Peyer's patch (tissue), 4 donors: ENCODE measurements at regions not wholly inside any gene's neighbourhood (a gene's known extent, or its start where the extent isn't known, plus 50 kb on each side); places are given as distances from the start of the nearest gene placed in this dataset.

ENCODE experiments used
- DNase-seq, 3 donors: peaks; one replicate each; pipeline ENCODE4 v3.0.0-alpha.2; 2017 to 2019
- H3K27ac ChIP-seq, 4 donors: fragments of 200-600 bp; sonication (generic); one replicate each; pipeline ENCODE4 v1.5.1; 2016 to 2019
- H3K27me3 ChIP-seq, 2 donors: fragments of 200-600 bp; sonication (generic); one replicate each; pipeline ENCODE4 v1.5.1; 2019
- H3K36me3 ChIP-seq, 3 donors: fragments of 200-600 bp; sonication (generic); one replicate each; pipeline ENCODE4 v1.5.1; 2016 to 2019
- H3K4me1 ChIP-seq, 4 donors: fragments of 200-600 bp; sonication (generic); one replicate each; pipeline ENCODE4 v1.5.1; 2016 to 2019
- H3K4me3 ChIP-seq, 4 donors: fragments of 200-600 bp; sonication (generic); 1 replicate in 3 of 4; 2 replicates in 1 of 4; pipeline ENCODE4 v1.5.1; 2016 to 2019; ENCODE audit warnings: mild to moderate bottlenecking in 1 of 4
- H3K9me3 ChIP-seq, 4 donors: fragments of 200-600 bp; sonication (generic); one replicate each; pipeline ENCODE4 v1.5.1; 2016 to 2019; ENCODE audit warnings: mild to moderate bottlenecking in 1 of 4
- CTCF ChIP-seq, 6 experiments: fragments of 450-650 bp in 4 of 6; fragments of 200-600 bp in 2 of 6; sonication (generic) in 1 of 6; IDR thresholded peaks; one replicate each; pipeline ENCODE4 v1.5.1; 2017 to 2019; ENCODE audit warnings: antibody characterized with exemption in 6 of 6, mild to moderate bottlenecking in 3 of 6, moderate library complexity in 1 of 6
- POLR2A ChIP-seq, 2 donors: fragments of 450-650 bp; IDR thresholded peaks; one replicate each; pipeline ENCODE4 v1.5.1; 2017; ENCODE audit warnings: antibody characterized with exemption in 2 of 2, mild to moderate bottlenecking in 2 of 2, moderate library complexity in 2 of 2

DNA sequence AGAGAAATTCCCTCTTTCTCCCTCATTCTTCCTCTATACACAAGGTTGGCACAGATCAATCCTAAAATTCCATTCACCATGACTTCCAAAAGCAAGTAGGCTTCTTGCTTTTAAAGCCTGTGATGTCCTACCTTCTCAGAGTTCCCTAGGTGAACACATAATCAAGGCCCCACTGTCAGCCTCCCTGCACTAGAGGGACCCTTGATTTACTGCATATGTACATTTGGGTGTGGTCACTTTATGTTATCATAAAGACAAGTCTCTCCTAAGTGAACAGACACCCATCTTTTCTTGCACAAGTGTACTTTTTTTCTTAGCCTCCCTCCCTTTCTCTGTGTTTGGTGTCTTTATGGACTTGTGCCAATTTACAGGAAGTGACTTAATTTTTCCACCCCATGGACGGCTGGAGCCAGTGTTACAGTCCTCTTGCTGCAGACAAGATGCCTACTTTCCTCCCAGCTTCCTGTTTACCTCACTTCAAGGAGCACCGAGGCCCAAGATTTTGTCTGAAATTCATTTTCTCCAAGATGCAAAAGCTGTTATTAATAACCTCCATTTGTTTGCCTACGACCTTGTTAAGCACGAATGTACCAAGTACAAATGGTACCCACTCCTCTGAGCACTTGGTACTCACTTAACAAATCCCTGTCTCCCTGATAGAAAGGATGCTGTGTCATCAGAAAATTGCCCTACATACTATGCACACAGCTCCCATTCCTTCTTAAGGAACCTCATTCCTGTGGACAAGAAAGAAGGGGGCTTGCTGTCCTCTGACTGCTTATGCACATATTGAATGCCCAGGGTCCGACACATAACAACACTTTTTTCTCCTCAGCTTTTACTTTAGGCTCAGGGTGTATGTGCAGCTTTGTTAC lies 82.8 kb upstream of the SLC44A3 start:
- no peak for DNase-seq
- no peaks in the 10 kb centered on the region for H3K27me3 ChIP-seq
- no peaks in the 10 kb centered on the region for H3K36me3 ChIP-seq
- TF ChIP-seq POLR2A (IDR thresholded peaks at IDR 0.05), result no peak
- TF ChIP-seq CTCF (IDR thresholded peaks at IDR 0.05), result no peak
- no peaks in the 10 kb centered on the region for H3K9me3 ChIP-seq
- no peak overlapping the region for H3K4me3 ChIP-seq
- H3K4me1 ChIP-seq, result peaks cover 0 to 3% (median 0%) of the 10 kb centered on the region in 4 donors
- H3K27ac ChIP-seq, result peak overlapping the region in 1 of 4 donors; percentile 19

- TF ChIP-seq POLR2A (IDR thresholded peaks at IDR 0.05), result no peak
- TF ChIP-seq CTCF (IDR thresholded peaks at IDR 0.05), result no peak
- no peaks in the 10 kb centered on the region for H3K9me3 ChIP-seq
- H3K27ac ChIP-seq, result peak overlapping the region in 1 of 4 donors; percentile 19
- no peak overlapping the region for H3K4me3 ChIP-seq
- H3K36me3 ChIP-seq, result no peaks in the 10 kb centered on the region
- H3K4me1 ChIP-seq, result peaks cover 0 to 3% (median 0%) of the 10 kb centered on the region in 4 donors
- no peak for DNase-seq
- no peaks in the 10 kb centered on the region for H3K27me3 ChIP-seq
Observed at GRCh38 chr1:94736549-94736948, 83.6 kb upstream of the SLC44A3 start.

DNA sequence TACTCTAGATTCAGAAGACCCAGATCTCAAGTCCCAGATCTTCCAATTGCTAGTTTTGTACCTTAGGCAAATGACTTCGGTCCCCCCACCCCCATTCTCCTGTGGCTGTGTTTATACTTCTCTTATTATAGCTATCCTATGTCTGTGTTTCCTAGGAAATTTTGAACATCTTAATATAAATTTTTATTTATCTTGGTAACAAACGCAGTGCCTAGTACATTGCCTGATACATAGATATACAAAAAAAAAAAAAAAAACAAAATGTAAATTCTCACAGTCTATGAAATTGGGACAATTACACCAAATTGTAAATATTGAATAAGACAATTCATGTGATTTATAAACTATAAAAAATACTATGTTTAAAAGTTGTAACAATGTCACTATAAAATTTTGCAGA lies 84.1 kb upstream of the SLC44A3 start:
- H3K4me1 ChIP-seq, result peaks cover 0 to 3% (median 0%) of the 10 kb centered on the region in 4 donors
- H3K4me3 ChIP-seq, result no peak overlapping the region
- H3K9me3 ChIP-seq, result no peaks in the 10 kb centered on the region
- H3K27ac ChIP-seq, result no peak overlapping the region
- H3K36me3 ChIP-seq, result no peaks in the 10 kb centered on the region
- TF ChIP-seq POLR2A (IDR thresholded peaks at IDR 0.05) (no peak), CTCF (IDR thresholded peaks at IDR 0.05) (no peak)
- no peak for DNase-seq
- H3K27me3 ChIP-seq, result no peaks in the 10 kb centered on the region

DNA sequence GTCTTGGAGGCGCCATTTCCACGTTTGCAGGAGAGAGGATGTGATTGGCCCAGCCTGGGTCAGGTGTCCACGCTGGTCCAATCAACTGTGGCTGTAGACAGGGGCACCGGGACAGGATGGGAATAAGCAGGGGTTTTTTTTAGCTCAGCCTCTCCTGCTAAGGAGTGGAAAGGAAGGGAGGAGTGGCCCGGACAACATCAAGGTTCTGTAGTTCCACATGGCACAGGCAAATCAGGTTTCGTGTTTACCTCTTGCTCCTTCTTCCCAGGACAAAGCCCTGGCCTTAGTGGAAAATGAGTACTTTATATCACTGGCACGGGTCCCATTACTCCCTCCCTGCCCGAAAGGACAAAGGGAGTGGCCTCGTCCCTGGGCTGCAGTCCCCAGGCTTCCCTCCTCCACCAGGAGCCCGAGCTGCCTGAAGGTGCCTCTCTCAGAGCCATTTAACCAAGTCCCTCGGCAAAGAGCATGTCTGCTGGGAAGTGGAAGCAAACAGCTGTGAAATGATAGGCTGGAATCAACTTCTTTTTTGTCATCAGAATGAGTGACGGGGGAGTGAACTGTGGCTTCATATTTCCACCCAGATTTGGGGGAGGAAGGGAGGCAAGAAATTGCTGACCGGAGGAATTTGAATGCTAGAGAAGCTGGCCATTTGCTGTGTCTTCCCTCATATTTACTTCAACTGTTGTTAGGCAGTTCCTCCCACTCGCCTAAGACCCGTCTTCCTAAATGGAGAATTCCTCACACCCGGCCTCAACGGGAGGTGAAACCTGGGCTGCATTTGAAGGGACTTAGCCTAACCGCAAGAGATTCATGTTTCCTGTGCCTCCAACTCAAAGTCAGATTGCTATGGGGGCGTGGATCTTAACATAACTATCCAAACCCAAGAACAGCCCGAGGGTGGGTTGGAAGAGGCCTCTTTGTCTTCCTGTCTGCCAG lies 84.9 kb upstream of the SLC44A3 start:
- DNase-seq, result peak in 2 of 3 donors; percentile 60 to 64
- no peaks in the 10 kb centered on the region for H3K36me3 ChIP-seq
- H3K4me3 ChIP-seq, result no peak overlapping the region
- H3K9me3 ChIP-seq, result no peaks in the 10 kb centered on the region
- H3K27ac ChIP-seq, result peak overlapping the region in 3 of 4 donors; percentile 16 to 67 (median 30)
- TF ChIP-seq CTCF (IDR thresholded peaks at IDR 0.05), result no peak
- H3K4me1 ChIP-seq, result peaks cover 0 to 3% (median 0%) of the 10 kb centered on the region in 4 donors
- H3K27me3 ChIP-seq, result no peaks in the 10 kb centered on the region

GRCh38 chr1:94731891-94732290 lies 88.3 kb upstream of the SLC44A3 start:
- no peak for DNase-seq
- H3K9me3 ChIP-seq, result no peaks in the 10 kb centered on the region
- H3K27me3 ChIP-seq, result no peaks in the 10 kb centered on the region
- H3K4me3 ChIP-seq, result no peak overlapping the region
- H3K36me3 ChIP-seq, result no peaks in the 10 kb centered on the region
- TF ChIP-seq POLR2A (IDR thresholded peaks at IDR 0.05), result no peak
- TF ChIP-seq CTCF (IDR thresholded peaks at IDR 0.05), result no peak
- H3K4me1 ChIP-seq, result peaks cover 0 to 5% (median 0%) of the 10 kb centered on the region in 4 donors
- H3K27ac ChIP-seq, result no peak overlapping the region
